Progenitor cell of endocrine pancreas (in vitro differentiated cells): ENCODE measurements at regions not wholly inside any gene's neighbourhood (a gene's known extent, or its start where the extent isn't known, plus 50 kb on each side); places are given as distances from the start of the nearest gene placed in this dataset.

ENCODE experiments used
- DNase-seq: peaks from one replicate; pipeline ENCODE4 v3.0.0; 2021; ENCODE audit warnings: low spot score; ENCODE audit not compliant: unreplicated experiment
- H3K27ac Mint-ChIP-seq: 2 replicates; pipeline ENCODE4 v1.8.0; 2021; ENCODE audit warnings: mild to moderate bottlenecking, moderate library complexity, mixed read lengths
- H3K27me3 Mint-ChIP-seq: 2 replicates; pipeline ENCODE4 v1.8.0; 2021; ENCODE audit warnings: mixed read lengths
- H3K36me3 Mint-ChIP-seq: 2 replicates; pipeline ENCODE4 v1.8.0; 2022; ENCODE audit warnings: mixed read lengths; ENCODE audit not compliant: insufficient read depth
- H3K4me1 Mint-ChIP-seq: 2 replicates; pipeline ENCODE4 v1.8.0; 2021; ENCODE audit warnings: low read depth, mixed read lengths
- H3K4me3 Mint-ChIP-seq: 2 replicates; pipeline ENCODE4 v1.8.0; 2021; ENCODE audit warnings: low read depth, mild to moderate bottlenecking, moderate library complexity, mixed read lengths
- H3K9me3 Mint-ChIP-seq: 2 replicates; pipeline ENCODE4 v1.8.0; 2021; ENCODE audit warnings: low read depth, mixed read lengths
- CTCF ChIP-seq: fragments of 200-600 bp; sonication (generic); IDR thresholded peaks from one replicate; pipeline ENCODE4 v1.5.0; 2021; ENCODE audit warnings: antibody characterized with exemption, mild to moderate bottlenecking; ENCODE audit not compliant: unreplicated experiment

- DNase-seq: no peak
- Mint-ChIP-seq H3K4me1 (no peaks in the 10 kb centered on the region), H3K9me3 (no peaks in the 10 kb centered on the region), H3K36me3 (no peaks in the 10 kb centered on the region), H3K4me3 (no peak overlapping the region), H3K27me3 (no peaks in the 10 kb centered on the region), H3K27ac (no peak overlapping the region)
- TF ChIP-seq CTCF: no peak
Observed at GRCh38 chr2:221671515-221671914, 99.4 kb upstream of the EPHA4 start.

- no peaks in the 10 kb centered on the region for H3K27me3 Mint-ChIP-seq
- H3K36me3 Mint-ChIP-seq: no peaks in the 10 kb centered on the region
- H3K4me3 Mint-ChIP-seq: no peak overlapping the region
- peaks cover 10% of the 10 kb centered on the region for H3K9me3 Mint-ChIP-seq
- no peak for TF ChIP-seq CTCF
- no peak overlapping the region for H3K27ac Mint-ChIP-seq
- DNase-seq: no peak
- no peaks in the 10 kb centered on the region for H3K4me1 Mint-ChIP-seq
Observed at GRCh38 chr2:221662689-221663391, 90.7 kb upstream of the EPHA4 start.

GRCh38 chr2:221657806-221658205, 85.7 kb upstream of the EPHA4 start:
- Mint-ChIP-seq H3K27me3 (peaks cover 7% of the 10 kb centered on the region), H3K4me3 (no peak overlapping the region), H3K36me3 (no peaks in the 10 kb centered on the region), H3K9me3 (no peaks in the 10 kb centered on the region), H3K4me1 (no peaks in the 10 kb centered on the region), H3K27ac (no peak overlapping the region)
- DNase-seq: no peak
- TF ChIP-seq CTCF: no peak

- H3K9me3 Mint-ChIP-seq: no peaks in the 10 kb centered on the region
- peaks cover 7% of the 10 kb centered on the region for H3K27me3 Mint-ChIP-seq
- no peak overlapping the region for H3K4me3 Mint-ChIP-seq
- no peaks in the 10 kb centered on the region for H3K36me3 Mint-ChIP-seq
- TF ChIP-seq CTCF: no peak
- H3K4me1 Mint-ChIP-seq: no peaks in the 10 kb centered on the region
- DNase-seq: no peak
- H3K27ac Mint-ChIP-seq: no peak overlapping the region
Observed at GRCh38 chr2:221655300-221655699, 83.2 kb upstream of the EPHA4 start.

GRCh38 chr2:221653182-221653581, 81.1 kb upstream of the EPHA4 start:
- DNase-seq: no peak
- H3K4me3 Mint-ChIP-seq: no peak overlapping the region
- no peaks in the 10 kb centered on the region for H3K9me3 Mint-ChIP-seq
- H3K27me3 Mint-ChIP-seq: peaks cover 7% of the 10 kb centered on the region
- H3K27ac Mint-ChIP-seq: no peak overlapping the region
- no peak for TF ChIP-seq CTCF
- no peaks in the 10 kb centered on the region for H3K36me3 Mint-ChIP-seq
- no peaks in the 10 kb centered on the region for H3K4me1 Mint-ChIP-seq
